GM19025 (cell line): ENCODE measurements at regions not wholly inside any gene's neighbourhood (a gene's known extent, or its start where the extent isn't known, plus 50 kb on each side); places are given as distances from the start of the nearest gene placed in this dataset.

Experiments used
- ATAC-seq: cut with Tn5 transposase; IDR thresholded peaks from one replicate; pipeline ENCODE4 v1.9.1; 2021; ENCODE audit warnings: mild to moderate bottlenecking, low read depth, moderate library complexity; ENCODE audit not compliant: unreplicated experiment

DNA sequence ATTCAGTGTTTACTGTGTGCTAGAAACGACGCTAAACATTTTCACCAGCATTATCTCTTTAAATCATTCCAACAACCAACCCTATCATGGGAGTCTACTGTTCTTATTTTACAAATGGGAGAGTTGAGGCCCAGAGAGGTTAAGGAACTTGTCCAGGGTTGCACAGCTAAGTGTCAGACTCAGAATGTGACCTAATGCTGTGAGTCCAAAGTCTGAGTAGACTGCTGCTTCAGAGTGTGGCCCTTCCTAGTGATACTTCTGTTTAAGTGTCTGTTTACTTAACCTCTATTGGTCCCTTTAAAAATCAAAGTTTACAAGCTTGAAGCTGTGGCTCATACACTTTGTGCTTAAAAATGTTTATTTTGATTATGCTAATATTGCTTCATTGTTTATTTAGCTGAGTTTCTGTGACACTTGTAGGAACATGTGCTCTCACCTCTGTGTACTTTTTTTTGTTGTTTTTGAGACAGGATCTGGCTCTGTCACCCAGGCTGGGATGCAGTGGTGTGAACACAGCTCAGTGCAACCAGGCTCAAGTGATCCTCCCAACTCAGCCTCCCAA is 84.4 kb upstream of the SYPL1 start:
- no peak for ATAC-seq

DNA sequence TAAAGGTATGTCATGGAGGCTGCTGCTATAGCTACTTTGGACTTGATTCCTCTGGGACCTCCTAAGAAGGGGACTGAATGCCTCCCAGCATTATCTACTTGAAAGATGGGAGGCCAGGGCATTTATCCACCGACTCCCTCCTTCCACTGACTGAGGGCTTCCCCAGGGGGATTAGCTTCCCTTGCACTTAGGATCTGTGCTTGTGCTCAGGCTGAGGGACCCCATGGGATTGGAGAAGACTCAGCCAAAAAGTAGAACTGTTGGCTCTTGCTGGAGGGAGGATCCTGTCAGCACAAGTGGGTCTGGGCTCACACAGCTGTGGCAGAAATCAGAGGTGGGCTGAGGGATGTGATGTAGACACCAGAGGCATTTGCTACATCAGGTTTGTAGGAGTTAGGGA is 81.5 kb upstream of the SYPL1 start:
- no peak for ATAC-seq

DNA sequence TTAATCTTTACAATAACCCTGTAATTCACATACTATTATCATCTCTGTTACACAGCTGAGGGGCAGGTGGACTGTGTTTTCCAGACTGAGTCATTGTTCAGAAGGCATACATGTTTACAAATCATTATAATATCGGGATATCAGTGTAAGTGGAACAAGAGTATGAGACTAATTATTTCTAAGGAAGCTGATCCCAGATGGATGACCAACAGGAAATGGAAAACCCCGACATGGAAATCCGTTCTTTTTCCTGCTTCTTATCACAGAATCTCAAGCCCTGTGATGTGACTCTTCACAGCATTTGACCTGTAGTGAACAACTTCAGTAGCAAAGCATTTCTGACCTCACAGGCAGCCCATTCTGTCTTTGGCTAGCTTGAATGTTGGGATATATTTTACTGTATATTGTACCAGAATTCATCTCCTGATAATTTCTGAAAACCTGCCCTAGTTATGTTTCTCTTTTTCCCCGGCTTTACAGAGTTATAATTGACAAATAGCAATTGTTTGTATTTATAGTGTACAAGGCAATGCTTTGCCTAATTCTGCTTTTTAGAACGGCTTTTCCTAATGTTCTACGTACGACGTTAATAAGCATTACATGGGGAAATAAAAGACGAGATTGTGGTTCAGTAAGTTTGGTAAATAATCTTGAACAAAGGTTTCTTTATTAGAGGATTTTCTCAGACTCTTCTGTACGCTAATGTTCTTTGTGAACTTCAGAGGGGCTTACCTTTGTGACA is 78.6 kb upstream of the SYPL1 start:
- ATAC-seq = no peak

- no peak for ATAC-seq
Measured at GRCh38 chr7:106187613-106188350, 75.7 kb upstream of the SYPL1 start.

GRCh38 chr7:106185719-106186118 is 73.6 kb upstream of the SYPL1 start:
- no peak for ATAC-seq

DNA sequence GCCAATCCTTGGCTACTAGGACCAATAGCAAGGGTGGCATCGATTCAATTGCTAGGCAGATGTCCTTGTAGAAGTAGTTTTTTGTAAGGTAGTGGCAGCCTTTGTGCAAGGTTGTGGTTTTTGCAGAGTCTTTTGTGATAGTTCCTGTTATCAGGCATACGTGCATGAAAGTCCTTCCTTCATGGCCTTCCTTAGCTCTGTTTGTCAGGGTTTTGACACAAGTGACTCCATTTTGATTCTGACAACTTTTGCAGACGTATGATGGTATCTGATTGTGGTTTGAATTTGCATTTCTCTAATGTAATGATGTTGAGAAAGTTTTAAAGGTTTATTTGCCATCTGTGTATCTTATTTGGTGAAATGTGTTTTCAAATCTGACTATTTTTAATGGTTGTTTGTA is 71.8 kb upstream of the SYPL1 start:
- ATAC-seq = no peak

- no peak for ATAC-seq
Measured at GRCh38 chr7:106182904-106183303, 70.8 kb upstream of the SYPL1 start.

GRCh38 chr7:106181658-106182265 is 69.7 kb upstream of the SYPL1 start:
- no peak for ATAC-seq

- no peak for ATAC-seq
Measured at GRCh38 chr7:106180721-106181120, 68.6 kb upstream of the SYPL1 start.

DNA sequence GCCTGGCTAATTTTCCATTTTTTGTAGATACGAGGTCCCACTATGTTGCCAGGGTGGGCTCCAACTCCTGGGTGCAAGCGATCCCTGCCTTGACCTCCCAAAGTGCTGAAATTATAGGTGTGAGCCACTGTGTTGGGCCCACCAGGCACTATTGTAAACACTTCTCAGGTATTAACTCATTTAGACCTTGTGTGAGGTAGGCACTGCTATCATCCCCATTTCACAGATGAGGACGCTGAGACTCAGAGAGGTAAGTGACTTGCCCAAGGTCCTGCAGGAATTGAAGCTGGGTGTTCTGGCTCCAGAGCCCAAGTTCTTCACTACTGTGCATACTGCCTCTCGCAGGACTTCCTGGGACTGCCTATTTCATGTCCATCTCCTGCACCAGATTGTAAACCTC is 67.1 kb upstream of the SYPL1 start:
- ATAC-seq = no peak

DNA sequence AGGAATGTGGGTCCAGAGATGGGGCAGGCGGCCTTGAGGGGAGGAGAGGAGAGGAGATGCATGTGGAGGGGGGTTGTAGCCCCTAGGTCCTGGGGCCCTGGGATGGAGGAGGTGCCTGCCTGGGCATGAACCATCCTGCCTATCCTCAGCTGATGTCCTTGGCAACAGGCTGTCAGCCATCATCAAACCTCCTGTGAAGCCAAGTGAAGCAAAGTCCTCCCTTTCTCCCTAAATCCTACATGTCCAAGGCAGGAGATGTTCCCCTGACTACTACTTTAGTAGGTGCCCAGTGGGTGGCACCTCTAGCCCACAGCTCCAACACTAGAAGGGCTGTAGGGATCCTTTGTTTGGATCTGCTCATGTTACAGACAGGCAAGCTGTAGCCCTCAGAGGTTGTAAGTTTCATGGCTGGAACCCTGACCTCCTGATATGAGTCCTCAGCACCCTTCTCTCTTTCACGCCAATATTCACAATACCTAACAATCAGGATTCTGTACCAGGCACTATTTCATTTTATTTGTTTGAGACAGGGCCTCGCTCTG is 66.6 kb upstream of the SYPL1 start:
- no peak for ATAC-seq

DNA sequence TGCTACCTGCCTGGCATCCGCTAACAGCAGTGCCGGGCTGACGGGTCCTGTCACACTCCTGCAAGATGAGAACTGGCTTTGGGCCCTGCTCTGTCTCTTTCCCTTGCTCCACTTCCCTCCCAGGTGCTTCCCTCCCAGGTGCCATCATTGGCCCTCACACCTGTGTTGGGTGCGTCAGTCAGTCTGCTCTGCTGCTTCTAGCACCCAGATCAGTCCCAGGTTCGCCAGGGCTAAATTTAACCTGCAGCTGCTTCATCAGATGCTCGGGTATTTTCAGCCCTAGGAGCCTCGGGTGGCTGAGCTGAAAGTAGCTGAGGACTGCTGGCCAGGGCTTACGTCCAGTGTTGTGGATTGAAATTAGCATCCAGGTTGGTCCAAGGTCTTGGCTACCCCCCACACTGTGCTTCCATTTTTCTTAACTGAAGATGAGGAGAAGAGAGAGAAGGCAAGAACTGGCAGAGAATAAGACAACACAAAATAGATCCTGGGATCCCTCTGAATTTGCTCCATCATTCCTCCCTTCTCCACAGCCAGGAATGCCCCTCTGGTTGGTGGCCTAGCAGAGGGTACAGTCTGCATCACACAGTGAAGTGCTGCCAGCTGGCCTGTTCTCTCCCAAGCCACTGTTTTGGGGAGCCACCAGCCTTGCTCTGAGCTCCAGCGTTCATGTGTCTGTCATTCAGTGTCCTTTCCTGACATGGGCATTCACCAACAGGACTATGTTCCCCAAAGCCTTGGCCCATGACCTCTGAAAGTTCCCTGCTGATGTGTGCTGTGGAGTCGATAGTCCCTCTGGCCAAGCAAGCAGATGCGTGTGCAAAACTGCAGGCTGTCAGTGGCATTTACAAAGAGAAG is 65.9 kb upstream of the SYPL1 start:
- no peak for ATAC-seq

GRCh38 chr7:106177300-106177690 is 65.2 kb upstream of the SYPL1 start:
- ATAC-seq = no peak

DNA sequence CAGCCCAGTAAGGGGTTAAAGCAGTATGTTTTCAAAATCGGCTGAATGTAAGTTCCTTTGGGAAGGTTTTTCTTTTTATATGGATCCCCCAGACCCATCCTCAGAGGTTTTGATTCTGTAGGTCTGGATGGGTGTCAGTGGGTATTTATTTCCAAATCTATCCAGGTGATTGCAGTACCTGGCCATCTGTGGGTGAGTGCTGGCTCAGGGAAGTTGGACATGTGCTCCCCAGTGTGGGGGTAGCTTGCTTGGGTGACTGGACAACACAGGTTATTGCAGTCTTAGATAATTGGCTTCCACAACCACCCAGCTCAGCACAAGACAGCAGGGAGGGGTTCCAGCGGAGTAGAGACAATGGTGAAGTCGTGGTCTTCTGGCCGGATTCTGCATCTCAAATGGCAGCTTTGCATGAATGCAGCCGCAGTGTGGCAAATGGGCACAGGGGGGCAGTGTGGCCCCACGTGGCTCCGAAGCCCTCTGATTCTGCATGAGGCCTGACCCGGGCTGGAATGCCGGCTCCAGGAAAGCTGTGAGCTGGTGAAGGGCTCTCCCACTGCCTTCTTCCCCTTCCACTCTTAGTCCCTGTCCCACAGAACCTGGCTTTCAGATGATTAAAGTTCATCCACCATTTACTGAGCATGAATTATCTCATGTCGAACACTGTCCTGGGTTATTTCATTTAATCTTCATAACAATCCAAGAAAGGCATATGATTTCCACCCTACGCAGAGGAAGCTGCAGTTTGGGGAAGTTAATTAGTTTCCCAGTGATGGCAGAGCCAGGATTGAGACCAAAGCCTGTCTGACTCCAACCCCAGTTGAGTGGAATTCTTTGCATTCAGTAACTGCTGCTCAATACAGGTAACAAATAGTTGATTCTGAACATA is 64.5 kb upstream of the SYPL1 start:
- peak; percentile 56 for ATAC-seq

GRCh38 chr7:106175507-106175906 is 63.4 kb upstream of the SYPL1 start:
- no peak for ATAC-seq

DNA sequence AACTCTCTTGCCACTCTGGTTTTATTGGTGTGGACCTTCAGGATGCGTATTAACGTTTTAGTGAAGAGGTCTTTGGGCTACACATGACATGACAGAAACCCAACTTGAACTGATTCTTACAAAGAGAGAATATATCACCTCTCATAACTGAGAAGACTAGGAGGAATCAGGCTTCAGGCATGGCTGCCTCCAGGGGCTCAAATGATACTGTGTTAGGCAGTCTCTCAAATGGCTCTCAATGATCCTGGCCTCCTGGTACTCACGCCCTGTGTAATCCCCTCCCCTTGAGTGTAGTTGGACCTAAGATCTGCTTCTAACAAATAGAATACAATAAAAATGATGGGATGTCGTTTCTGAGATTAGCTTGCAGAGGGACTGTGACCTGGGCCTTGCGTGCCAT is 58.5 kb upstream of the SYPL1 start:
- no peak for ATAC-seq

- ATAC-seq = no peak
Measured at GRCh38 chr7:106169821-106170610, 57.9 kb upstream of the SYPL1 start.

- ATAC-seq = no peak
Measured at GRCh38 chr7:106167439-106168136, 55.5 kb upstream of the SYPL1 start.
